Endothelial cell (in vitro differentiated cells): ENCODE measurements at regions not wholly inside any gene's neighbourhood (a gene's known extent, or its start where the extent isn't known, plus 50 kb on each side); places are given as distances from the start of the nearest gene placed in this dataset.

Experiments
- DNase-seq: peaks from one replicate; pipeline ENCODE4 v3.0.0; 2021; ENCODE audit warnings: low spot score
- H3K27ac Mint-ChIP-seq: one replicate; pipeline ENCODE4 v1.8.0; 2021; ENCODE audit warnings: mixed read lengths, inconsistent platforms; ENCODE audit not compliant: unreplicated experiment
- H3K27me3 Mint-ChIP-seq: one replicate; pipeline ENCODE4 v1.8.0; 2021; ENCODE audit warnings: mild to moderate bottlenecking, moderate library complexity, mixed read lengths, inconsistent platforms; ENCODE audit not compliant: unreplicated experiment
- H3K36me3 Mint-ChIP-seq: one replicate; pipeline ENCODE4 v1.8.0; 2021; ENCODE audit warnings: mild to moderate bottlenecking, low read depth, mixed read lengths, inconsistent platforms; ENCODE audit not compliant: unreplicated experiment
- H3K4me1 Mint-ChIP-seq: one replicate; pipeline ENCODE4 v1.8.0; 2021; ENCODE audit warnings: mild to moderate bottlenecking, mixed read lengths, inconsistent platforms; ENCODE audit not compliant: unreplicated experiment
- H3K4me3 Mint-ChIP-seq: one replicate; pipeline ENCODE4 v1.8.0; 2021; ENCODE audit warnings: mild to moderate bottlenecking, mixed read lengths, inconsistent platforms; ENCODE audit not compliant: unreplicated experiment
- H3K9me3 Mint-ChIP-seq: one replicate; pipeline ENCODE4 v1.8.0; 2021; ENCODE audit warnings: mixed read lengths, inconsistent platforms; ENCODE audit not compliant: unreplicated experiment
- TF ChIP-seq, protein P1 (sequence below): fragments of 200-600 bp; sonication (generic); IDR thresholded peaks from one replicate; pipeline ENCODE4 v1.5.0; 2021; ENCODE audit warnings: antibody characterized with exemption; ENCODE audit not compliant: unreplicated experiment

DNA sequence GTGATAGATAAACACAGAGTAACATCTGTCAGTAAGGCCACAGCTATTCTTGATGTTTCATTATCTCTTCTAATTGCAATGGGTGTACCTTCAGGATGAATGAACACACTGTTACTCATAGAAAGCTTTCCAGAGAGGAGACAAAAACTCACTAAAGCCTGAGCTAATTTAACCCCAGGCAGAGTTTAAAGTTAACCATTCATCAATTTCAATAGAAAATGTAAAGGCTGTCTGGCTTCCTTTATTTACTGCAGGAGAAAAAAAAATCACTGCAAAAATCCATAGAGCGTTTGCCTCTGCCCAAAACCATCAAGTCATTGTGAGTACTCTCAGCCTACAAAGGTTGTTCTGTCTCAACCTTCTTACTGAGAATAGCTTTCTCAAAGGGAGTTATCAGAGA lies 376.9 kb downstream of the PPP4R3C start:
- Mint-ChIP-seq H3K27ac (no peak overlapping the region), H3K9me3 (no peaks in the 10 kb centered on the region), H3K36me3 (no peaks in the 10 kb centered on the region), H3K4me3 (no peak overlapping the region), H3K27me3 (no peaks in the 10 kb centered on the region), H3K4me1 (no peaks in the 10 kb centered on the region)
- no peak for DNase-seq
- TF ChIP-seq, protein P1, sequence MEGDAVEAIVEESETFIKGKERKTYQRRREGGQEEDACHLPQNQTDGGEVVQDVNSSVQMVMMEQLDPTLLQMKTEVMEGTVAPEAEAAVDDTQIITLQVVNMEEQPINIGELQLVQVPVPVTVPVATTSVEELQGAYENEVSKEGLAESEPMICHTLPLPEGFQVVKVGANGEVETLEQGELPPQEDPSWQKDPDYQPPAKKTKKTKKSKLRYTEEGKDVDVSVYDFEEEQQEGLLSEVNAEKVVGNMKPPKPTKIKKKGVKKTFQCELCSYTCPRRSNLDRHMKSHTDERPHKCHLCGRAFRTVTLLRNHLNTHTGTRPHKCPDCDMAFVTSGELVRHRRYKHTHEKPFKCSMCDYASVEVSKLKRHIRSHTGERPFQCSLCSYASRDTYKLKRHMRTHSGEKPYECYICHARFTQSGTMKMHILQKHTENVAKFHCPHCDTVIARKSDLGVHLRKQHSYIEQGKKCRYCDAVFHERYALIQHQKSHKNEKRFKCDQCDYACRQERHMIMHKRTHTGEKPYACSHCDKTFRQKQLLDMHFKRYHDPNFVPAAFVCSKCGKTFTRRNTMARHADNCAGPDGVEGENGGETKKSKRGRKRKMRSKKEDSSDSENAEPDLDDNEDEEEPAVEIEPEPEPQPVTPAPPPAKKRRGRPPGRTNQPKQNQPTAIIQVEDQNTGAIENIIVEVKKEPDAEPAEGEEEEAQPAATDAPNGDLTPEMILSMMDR = no peak

DNA sequence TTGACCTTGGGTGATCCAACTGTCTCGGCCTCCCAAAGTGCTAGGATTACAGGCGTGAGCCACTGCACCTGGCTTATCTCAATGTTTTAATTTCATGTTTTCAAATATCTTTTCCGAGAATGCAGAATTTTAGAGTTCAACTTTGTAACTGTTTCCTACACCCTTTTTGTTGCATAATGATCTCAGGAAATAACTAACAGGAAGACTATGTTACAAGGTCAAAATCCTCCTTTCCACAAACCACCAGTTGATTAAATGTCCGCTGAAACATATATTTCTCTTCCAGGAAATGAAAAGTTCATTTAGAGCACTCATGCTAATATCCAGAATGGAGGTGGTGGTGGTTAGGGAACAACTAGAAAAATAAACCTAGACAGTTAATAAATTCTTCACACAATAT lies 377.8 kb downstream of the PPP4R3C start:
- no peaks in the 10 kb centered on the region for H3K4me1 Mint-ChIP-seq
- H3K9me3 Mint-ChIP-seq = no peaks in the 10 kb centered on the region
- no peaks in the 10 kb centered on the region for H3K27me3 Mint-ChIP-seq
- no peaks in the 10 kb centered on the region for H3K36me3 Mint-ChIP-seq
- H3K4me3 Mint-ChIP-seq = no peak overlapping the region
- no peak overlapping the region for H3K27ac Mint-ChIP-seq
- no peak for DNase-seq
- TF ChIP-seq, protein P1 = no peak

DNA sequence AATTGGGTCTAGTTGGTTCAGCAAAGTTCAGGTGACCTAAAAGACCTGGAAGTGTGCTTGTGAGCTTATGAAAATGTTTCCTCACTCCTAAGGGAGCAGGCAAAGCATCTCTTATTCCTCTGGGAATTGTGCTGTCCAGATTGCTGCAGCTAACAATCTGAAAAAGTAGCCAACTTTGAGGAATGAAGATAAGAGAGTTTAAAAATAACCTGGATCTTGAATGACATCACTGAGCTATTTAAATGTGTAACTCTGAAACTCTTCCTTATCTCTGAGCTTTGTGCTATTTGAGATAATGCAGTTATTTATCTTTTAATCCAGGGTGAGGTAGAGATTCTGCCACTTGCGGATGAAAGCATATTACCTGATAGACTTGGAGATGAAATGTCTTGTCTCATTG lies 384.8 kb downstream of the PPP4R3C start:
- Mint-ChIP-seq H3K27ac (no peak overlapping the region), H3K4me3 (no peak overlapping the region), H3K27me3 (peaks cover 2% of the 10 kb centered on the region), H3K36me3 (no peaks in the 10 kb centered on the region), H3K4me1 (no peaks in the 10 kb centered on the region), H3K9me3 (no peaks in the 10 kb centered on the region)
- no peak for DNase-seq
- TF ChIP-seq, protein P1 = no peak

DNA sequence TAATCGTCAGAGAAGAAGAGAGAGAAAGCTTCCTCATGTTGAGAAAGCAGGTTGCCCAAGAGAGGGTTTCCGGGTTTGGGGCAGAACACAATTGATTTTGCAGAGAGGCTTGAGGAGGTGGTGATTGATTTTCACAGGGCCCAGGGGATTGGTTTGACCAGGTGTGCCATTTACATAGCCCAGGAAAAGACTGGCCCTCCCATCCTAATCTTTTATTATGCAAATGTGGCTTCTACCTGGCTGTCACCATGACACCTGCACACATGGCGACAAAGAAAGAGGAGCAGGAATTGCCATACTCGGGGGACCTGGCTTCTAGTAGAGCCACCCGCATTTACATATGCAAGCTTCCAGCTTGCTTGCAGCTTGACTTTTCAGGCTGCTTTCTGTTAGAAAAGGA lies 405.3 kb downstream of the PPP4R3C start:
- no peak overlapping the region for H3K27ac Mint-ChIP-seq
- TF ChIP-seq, protein P1 = no peak
- no peaks in the 10 kb centered on the region for H3K36me3 Mint-ChIP-seq
- H3K4me3 Mint-ChIP-seq = no peak overlapping the region
- H3K27me3 Mint-ChIP-seq = no peaks in the 10 kb centered on the region
- no peaks in the 10 kb centered on the region for H3K4me1 Mint-ChIP-seq
- no peaks in the 10 kb centered on the region for H3K9me3 Mint-ChIP-seq
- no peak for DNase-seq

DNA sequence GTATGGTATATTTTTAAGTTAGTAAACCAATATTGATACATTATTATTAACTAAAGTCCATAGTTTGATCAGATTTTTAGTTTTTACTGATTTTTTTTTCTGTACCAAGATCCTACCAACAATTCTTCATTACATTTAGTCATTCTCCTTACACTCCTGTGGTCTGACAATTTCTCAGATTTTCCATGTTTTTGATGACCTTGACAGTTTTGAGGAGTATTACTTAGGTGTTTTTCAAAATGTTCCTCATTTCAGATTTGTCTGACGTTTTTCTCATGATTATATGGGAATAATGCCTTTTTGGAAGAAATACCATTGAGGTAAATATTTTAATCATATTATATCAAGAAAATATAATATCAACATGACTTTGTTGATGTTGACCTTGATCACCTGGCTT lies 423.8 kb downstream of the PPP4R3C start:
- DNase-seq = no peak
- H3K9me3 Mint-ChIP-seq = no peaks in the 10 kb centered on the region

More for the DNA sequence above, 423.8 kb downstream of the PPP4R3C start:
- Mint-ChIP-seq H3K27me3 (no peaks in the 10 kb centered on the region), H3K27ac (no peak overlapping the region), H3K36me3 (no peaks in the 10 kb centered on the region), H3K4me1 (peaks cover 5% of the 10 kb centered on the region), H3K4me3 (no peak overlapping the region)
- TF ChIP-seq, protein P1 = no peak
